ENCODE measurements at regions not wholly inside any gene's neighbourhood (a gene's known extent, or its start where the extent isn't known, plus 50 kb on each side); places are given as distances from the start of the nearest gene placed in this dataset.

- no peak for DNase-seq (ENCODE audit: low read depth in 2 of 3, low spot score in 2 of 3)
Observed at GRCh38 chr2:56508662-56509061, 324.9 kb downstream of the CCDC85A start.

GRCh38 chr2:56510610-56511009, 326.8 kb downstream of the CCDC85A start:
- DNase-seq (ENCODE audit: low read depth in 2 of 3, low spot score in 2 of 3), result no peak

- no peak for DNase-seq (ENCODE audit: low read depth in 2 of 3, low spot score in 2 of 3)
Observed at GRCh38 chr2:56515399-56515798, 331.6 kb downstream of the CCDC85A start.

- no peak for DNase-seq (ENCODE audit: low read depth in 2 of 3, low spot score in 2 of 3)
Observed at GRCh38 chr2:56519806-56520205, 336.0 kb downstream of the CCDC85A start.

GRCh38 chr2:56522605-56523089, 338.9 kb downstream of the CCDC85A start:
- DNase-seq (ENCODE audit: low read depth in 2 of 3, low spot score in 2 of 3), result no peak

GRCh38 chr2:56523816-56524215, 340.0 kb downstream of the CCDC85A start:
- DNase-seq (ENCODE audit: low read depth in 2 of 3, low spot score in 2 of 3), result no peak

- no peak for DNase-seq (ENCODE audit: low read depth in 2 of 3, low spot score in 2 of 3)
Observed at GRCh38 chr2:56531668-56532420, 348.1 kb downstream of the CCDC85A start.

GRCh38 chr2:56534321-56534720, 350.5 kb downstream of the CCDC85A start:
- DNase-seq (ENCODE audit: low read depth in 2 of 3, low spot score in 2 of 3), result no peak

GRCh38 chr2:56537756-56538155, 354.0 kb downstream of the CCDC85A start:
- DNase-seq (ENCODE audit: low read depth in 2 of 3, low spot score in 2 of 3), result no peak

GRCh38 chr2:56539618-56540017, 355.8 kb downstream of the CCDC85A start:
- DNase-seq (ENCODE audit: low read depth in 2 of 3, low spot score in 2 of 3), result no peak

- DNase-seq (ENCODE audit: low read depth in 2 of 3, low spot score in 2 of 3), result no peak
Observed at GRCh38 chr2:56540467-56540866, 356.7 kb downstream of the CCDC85A start.

- no peak for DNase-seq (ENCODE audit: low read depth in 2 of 3, low spot score in 2 of 3)
Observed at GRCh38 chr2:56540916-56541315, 357.1 kb downstream of the CCDC85A start.

GRCh38 chr2:56542213-56542612, 358.4 kb downstream of the CCDC85A start:
- DNase-seq (ENCODE audit: low read depth in 2 of 3, low spot score in 2 of 3), result no peak

- no peak for DNase-seq (ENCODE audit: low read depth in 2 of 3, low spot score in 2 of 3)
Observed at GRCh38 chr2:56565143-56565542, 381.4 kb downstream of the CCDC85A start.

- no peak for DNase-seq (ENCODE audit: low read depth in 2 of 3, low spot score in 2 of 3)
Observed at GRCh38 chr2:56571074-56571473, 387.3 kb downstream of the CCDC85A start.

- DNase-seq (ENCODE audit: low read depth in 2 of 3, low spot score in 2 of 3), result no peak
Observed at GRCh38 chr2:56576001-56576400, 392.2 kb downstream of the CCDC85A start.

GRCh38 chr2:56580242-56580641, 396.5 kb downstream of the CCDC85A start:
- DNase-seq (ENCODE audit: low read depth in 2 of 3, low spot score in 2 of 3), result no peak

GRCh38 chr2:56582570-56582969, 398.8 kb downstream of the CCDC85A start:
- no peak for DNase-seq (ENCODE audit: low read depth in 2 of 3, low spot score in 2 of 3)

GRCh38 chr2:56583796-56584315, 400.1 kb downstream of the CCDC85A start:
- DNase-seq (ENCODE audit: low read depth in 2 of 3, low spot score in 2 of 3), result no peak

- no peak for DNase-seq (ENCODE audit: low read depth in 2 of 3, low spot score in 2 of 3)
Observed at GRCh38 chr2:56587456-56587855, 403.7 kb downstream of the CCDC85A start.

GRCh38 chr2:56589194-56589593, 405.4 kb downstream of the CCDC85A start:
- no peak for DNase-seq (ENCODE audit: low read depth in 2 of 3, low spot score in 2 of 3)

GRCh38 chr2:56589835-56590234, 406.0 kb downstream of the CCDC85A start:
- DNase-seq (ENCODE audit: low read depth in 2 of 3, low spot score in 2 of 3), result no peak

GRCh38 chr2:56590611-56591010, 406.8 kb downstream of the CCDC85A start:
- no peak for DNase-seq (ENCODE audit: low read depth in 2 of 3, low spot score in 2 of 3)

Measured in hematopoietic multipotent progenitor cell (in vitro differentiated cells).